ENCODE measurements at regions not wholly inside any gene's neighbourhood (a gene's known extent, or its start where the extent isn't known, plus 50 kb on each side); places are given as distances from the start of the nearest gene placed in this dataset.

DNA sequence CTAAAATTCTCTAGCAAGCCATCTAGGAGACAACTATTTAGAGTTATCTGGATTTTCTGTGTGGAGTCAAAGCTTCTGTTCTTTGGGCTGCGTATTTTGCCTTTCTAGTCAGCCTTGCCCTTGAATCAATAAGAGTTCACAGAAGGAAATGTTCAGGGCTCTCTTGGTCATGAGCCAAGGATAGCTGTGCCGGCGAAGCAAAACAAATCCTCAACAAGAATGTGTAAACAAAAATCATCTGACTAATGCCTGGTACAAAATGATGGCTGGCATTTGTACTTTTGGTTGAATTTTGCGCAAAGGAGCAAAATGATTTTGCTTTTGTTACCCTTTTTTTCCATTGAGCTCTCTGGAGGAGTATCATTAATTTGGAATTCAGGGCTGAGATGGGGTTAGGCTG, 171.1 kb downstream of the DACT1 start:
- H3K9me3 ChIP-seq = no peaks in the 10 kb centered on the region
- intact Hi-C loops (cut with DNase I; ENCODE audit: low total_unique reads) = no loop called here
- no peak overlapping the region for H3K4me3 ChIP-seq
- DNase-seq = peak; percentile 34
- H3K27ac ChIP-seq = peak overlapping the region in 1 of 2 donors; percentile 28
- WGBS, 2 donors = 32 to 47% methylated on average over 4 of the region's 4 CpGs
- no peaks in the 10 kb centered on the region for H3K4me1 ChIP-seq
- TF ChIP-seq POLR2A (IDR thresholded peaks at IDR 0.05) = no peak
- TF ChIP-seq, protein P1, sequence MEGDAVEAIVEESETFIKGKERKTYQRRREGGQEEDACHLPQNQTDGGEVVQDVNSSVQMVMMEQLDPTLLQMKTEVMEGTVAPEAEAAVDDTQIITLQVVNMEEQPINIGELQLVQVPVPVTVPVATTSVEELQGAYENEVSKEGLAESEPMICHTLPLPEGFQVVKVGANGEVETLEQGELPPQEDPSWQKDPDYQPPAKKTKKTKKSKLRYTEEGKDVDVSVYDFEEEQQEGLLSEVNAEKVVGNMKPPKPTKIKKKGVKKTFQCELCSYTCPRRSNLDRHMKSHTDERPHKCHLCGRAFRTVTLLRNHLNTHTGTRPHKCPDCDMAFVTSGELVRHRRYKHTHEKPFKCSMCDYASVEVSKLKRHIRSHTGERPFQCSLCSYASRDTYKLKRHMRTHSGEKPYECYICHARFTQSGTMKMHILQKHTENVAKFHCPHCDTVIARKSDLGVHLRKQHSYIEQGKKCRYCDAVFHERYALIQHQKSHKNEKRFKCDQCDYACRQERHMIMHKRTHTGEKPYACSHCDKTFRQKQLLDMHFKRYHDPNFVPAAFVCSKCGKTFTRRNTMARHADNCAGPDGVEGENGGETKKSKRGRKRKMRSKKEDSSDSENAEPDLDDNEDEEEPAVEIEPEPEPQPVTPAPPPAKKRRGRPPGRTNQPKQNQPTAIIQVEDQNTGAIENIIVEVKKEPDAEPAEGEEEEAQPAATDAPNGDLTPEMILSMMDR (IDR thresholded peaks at IDR 0.05) = no peak
- H3K36me3 ChIP-seq (ENCODE audit: low read depth, missing control alignments) = no peaks in the 10 kb centered on the region
- no peaks in the 10 kb centered on the region for H3K27me3 ChIP-seq

DNA sequence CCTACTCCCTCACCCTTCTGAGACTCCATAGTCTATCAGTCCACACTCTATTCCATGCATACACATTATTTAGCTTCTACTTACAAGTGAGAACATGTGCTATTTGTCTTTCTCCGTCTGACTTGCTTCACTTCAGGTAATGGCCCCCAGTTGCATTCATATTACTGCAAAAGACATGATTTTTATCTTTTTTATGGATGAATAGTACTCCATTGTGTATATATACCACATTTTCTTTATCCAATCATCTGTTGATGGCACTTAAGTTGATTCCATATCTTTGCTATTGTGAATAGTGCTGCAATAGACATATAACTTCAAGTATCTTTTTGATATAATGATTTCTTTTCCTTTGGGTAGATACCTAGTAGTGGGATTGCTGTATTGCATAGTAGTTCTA, 171.8 kb downstream of the DACT1 start:
- no peaks in the 10 kb centered on the region for H3K4me1 ChIP-seq
- no peak overlapping the region for H3K4me3 ChIP-seq
- H3K9me3 ChIP-seq = no peaks in the 10 kb centered on the region
- H3K27ac ChIP-seq = no peak overlapping the region
- intact Hi-C loops (cut with DNase I; ENCODE audit: low total_unique reads) = no loop called here
- DNase-seq = no peak
- H3K36me3 ChIP-seq (ENCODE audit: low read depth, missing control alignments) = no peaks in the 10 kb centered on the region
- H3K27me3 ChIP-seq = no peaks in the 10 kb centered on the region
- no peak for TF ChIP-seq POLR2A (IDR thresholded peaks at IDR 0.05)
- TF ChIP-seq, protein P1 (IDR thresholded peaks at IDR 0.05) = no peak
- 89 to 97% methylated on average over 1 of the region's 1 CpG for WGBS, 2 donors

DNA sequence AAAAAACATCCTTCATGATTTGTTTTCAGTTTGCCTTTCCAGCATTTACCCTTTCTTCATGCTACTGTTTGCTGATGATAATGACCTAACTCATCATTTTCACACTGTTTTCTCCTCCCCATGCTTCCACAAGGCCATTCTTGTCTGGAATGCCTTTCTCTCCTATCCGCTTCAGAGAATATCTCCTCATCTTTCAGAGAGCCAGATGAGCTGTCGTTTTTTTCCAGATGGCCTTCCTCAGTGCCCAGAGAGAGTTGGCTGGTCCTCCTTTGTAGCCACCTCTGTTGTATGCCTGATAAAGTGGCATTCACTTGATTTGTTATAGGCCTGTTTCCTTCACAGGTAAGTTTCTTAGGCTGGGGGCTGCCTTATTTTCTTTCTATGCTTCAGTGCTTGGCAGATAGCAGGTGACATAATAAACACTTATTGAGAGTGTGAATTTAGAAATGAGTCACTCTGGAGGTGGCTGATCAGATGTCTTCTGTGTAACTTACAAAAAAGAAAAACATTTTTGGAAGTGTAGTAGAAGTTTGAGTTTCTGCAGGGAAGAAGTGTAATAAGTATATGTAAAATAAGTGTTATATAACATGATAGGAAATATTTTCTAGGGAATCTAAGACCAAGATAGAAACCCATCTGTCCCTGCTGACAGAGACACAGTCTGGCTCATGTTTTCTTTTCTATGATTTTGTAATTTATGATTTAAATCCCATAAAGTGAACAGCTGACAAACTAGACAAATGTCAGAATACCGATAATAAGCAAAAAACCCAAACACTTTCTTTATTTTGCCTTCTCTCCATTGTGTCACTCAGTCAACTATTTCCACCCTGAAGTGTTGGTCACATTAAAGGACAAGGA, 174.5 kb downstream of the DACT1 start:
- no peak for DNase-seq
- Histone ChIP-seq H3K27me3 (no peaks in the 10 kb centered on the region), H3K9me3 (no peaks in the 10 kb centered on the region), H3K4me1 (peaks cover 7% of the 10 kb centered on the region), H3K4me3 (no peak overlapping the region), H3K27ac (no peak overlapping the region), H3K36me3 (ENCODE audit: low read depth, missing control alignments) (no peaks in the 10 kb centered on the region)
- TF ChIP-seq POLR2A (IDR thresholded peaks at IDR 0.05) = no peak
- TF ChIP-seq, protein P1 (IDR thresholded peaks at IDR 0.05) = no peak
- 66 to 78% methylated on average over 3 of the region's 3 CpGs for WGBS, 2 donors
- intact Hi-C loops (cut with DNase I; ENCODE audit: low total_unique reads) = no loop called here

DNA sequence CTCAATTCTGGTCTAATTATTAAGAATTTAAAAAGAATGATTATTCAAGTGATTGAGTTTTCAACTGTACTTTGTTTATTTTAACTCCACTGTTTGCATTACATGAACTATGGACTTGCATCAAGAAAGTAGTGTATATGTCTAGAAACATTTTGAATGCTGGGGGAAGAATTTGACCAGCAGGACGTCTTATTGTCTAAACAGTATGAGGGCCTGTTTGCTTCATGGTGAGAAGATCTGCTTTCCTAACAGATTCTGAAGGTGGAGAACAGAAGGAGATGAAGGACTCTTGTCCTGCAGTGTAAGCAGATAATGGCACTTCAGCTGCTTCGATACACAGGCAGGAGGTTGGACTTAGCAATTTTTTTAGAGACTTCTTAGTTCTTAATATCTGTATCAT, 176.0 kb downstream of the DACT1 start:
- WGBS, 2 donors = 90 to 96% methylated on average over 2 of the region's 2 CpGs
- intact Hi-C loops (cut with DNase I; ENCODE audit: low total_unique reads) = no loop called here
- Histone ChIP-seq H3K27ac (no peak overlapping the region), H3K36me3 (ENCODE audit: low read depth, missing control alignments) (no peaks in the 10 kb centered on the region), H3K4me1 (peaks cover 7% of the 10 kb centered on the region), H3K27me3 (no peaks in the 10 kb centered on the region), H3K4me3 (no peak overlapping the region), H3K9me3 (no peaks in the 10 kb centered on the region)
- TF ChIP-seq POLR2A (IDR thresholded peaks at IDR 0.05) = no peak
- TF ChIP-seq, protein P1 (IDR thresholded peaks at IDR 0.05) = no peak
- no peak for DNase-seq

DNA sequence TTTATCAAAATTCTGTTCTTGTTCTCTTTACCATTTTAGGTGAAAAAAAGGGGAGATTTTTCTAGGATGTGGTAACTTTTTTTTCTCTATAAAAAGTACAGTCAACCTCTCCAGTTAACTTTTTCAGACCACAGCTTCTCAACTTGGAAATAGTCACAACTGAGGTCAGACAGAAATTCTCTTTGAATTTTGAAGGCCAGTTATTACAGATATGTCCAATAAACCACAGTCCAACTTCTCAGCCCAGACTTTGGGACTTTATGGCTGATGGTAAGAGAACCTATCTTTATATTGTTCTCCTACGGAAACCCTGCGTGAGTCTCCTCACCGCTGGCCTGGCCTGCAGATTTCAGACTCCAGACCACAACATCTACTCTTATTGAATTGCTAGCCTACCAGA, 176.7 kb downstream of the DACT1 start:
- no peaks in the 10 kb centered on the region for H3K9me3 ChIP-seq
- TF ChIP-seq, protein P1 (IDR thresholded peaks at IDR 0.05) = no peak
- TF ChIP-seq POLR2A (IDR thresholded peaks at IDR 0.05) = no peak
- intact Hi-C loops (cut with DNase I; ENCODE audit: low total_unique reads) = no loop called here
- DNase-seq = no peak
- peaks cover 7% of the 10 kb centered on the region for H3K4me1 ChIP-seq
- H3K27ac ChIP-seq = no peak overlapping the region
- H3K27me3 ChIP-seq = no peaks in the 10 kb centered on the region
- H3K4me3 ChIP-seq = no peak overlapping the region
- 94 to 95% methylated on average over 3 of the region's 3 CpGs for WGBS, 2 donors
- H3K36me3 ChIP-seq (ENCODE audit: low read depth, missing control alignments) = no peaks in the 10 kb centered on the region
